Left cardiac atrium (tissue), 4 donors: ENCODE measurements at regions not wholly inside any gene's neighbourhood (a gene's known extent, or its start where the extent isn't known, plus 50 kb on each side); places are given as distances from the start of the nearest gene placed in this dataset.
"Not testable (repeated sequence)": the region's sequence is repeated elsewhere in the genome, so short reads cannot be mapped to it uniquely, and the experiment has no call there.

Experiments
- ATAC-seq, 2 donors: fragments of 200-7000 bp; cut with Tn5 transposase; one replicate each; pipeline ENCODE4 v1.9.1; 2020; ENCODE audit warnings: mild to moderate bottlenecking in 2 of 2, moderate library complexity in 2 of 2
- DNase-seq: peaks from one replicate; pipeline ENCODE4 v3.0.0-alpha.2; 2020
- intact Hi-C, 2 donors: fragments of 100-400 bp; cut with DNase I; formaldehyde crosslinking; loops; one replicate each; pipeline versions ENCODE4 v1.14.1 to v1.15.1; 2022 to 2023
- donor health status: DM: no; HTN: yes; CAD: no.
- donor health status: DM: no; HTN: yes; CAD: no; lungs with severe emphysema.
- donor health status: DM: yes; HTN: yes; CAD: no.
- donor health status: Dilated cardiomyopathy.

DNA sequence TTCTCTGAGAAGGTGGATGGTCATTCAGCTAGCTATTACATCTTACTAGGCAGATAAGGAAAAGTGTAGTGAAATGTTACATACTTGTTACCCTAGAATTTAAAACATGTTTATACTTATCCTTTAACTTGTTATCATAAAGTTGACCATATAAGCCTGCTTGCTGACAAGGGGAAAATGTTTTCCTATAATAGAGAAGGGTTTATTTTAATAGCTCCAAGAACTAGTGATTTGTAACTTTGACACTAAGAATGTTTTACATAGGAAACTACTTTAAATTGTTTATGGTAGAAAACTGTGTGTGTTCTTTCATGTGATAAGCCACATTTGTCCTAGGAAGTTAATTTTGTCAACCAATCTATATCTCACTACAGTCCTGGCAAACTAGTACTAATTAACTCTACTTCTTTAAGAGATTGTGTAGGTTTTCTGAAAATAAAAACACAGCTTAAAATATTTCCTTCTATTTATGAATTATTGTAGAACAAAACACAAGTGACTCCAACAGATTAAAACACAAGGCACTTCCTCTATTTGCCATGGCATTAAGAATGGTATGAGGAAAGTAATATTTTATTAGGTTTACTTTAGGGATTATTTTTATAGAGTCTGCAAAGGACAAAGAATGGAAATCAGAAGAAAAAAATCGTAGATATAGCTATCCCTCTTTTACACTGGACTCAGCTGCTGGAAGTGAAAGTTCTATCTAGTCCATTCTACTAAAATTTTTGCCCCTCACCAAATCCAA is 233.3 kb upstream of the NBEA start:
- ATAC-seq: no peak
- intact Hi-C loops: no loop called here
- DNase-seq: no peak

DNA sequence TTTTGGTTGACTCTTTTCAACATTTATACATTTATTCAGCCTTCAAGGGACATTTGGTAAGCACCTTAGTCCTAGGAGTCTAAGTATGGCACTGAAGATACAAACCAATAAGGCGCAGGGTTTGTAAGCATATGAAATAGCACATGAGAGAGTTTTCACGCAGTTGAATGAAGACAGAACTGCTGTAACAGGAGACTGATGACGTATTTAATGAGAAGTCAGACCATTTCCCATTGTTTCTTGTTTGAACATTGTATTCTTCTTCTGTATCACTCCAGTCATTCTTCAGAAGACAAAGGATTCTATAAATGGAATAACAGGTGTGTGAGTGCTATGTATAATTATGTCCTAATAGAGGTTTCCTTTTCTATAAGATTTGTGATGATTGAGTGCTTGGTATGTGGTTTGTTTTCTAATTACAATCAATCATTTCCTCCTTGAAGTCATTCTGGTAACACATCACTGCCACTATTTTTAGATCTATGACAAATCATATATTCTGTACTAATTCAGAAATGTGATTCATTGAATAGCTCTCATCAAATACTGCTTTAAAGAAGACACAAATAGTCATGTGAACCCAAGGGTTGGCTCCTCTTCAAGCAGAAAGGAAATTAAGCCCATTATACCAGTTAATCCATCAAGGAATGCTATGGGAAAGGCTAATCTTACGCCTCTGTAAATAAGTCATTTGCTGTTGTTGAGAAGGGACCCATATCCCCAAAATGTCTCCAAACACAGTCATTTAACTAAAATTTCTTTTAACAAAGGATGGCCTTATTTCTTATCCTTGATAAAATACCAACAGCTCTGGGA is 222.8 kb upstream of the NBEA start:
- ATAC-seq (no peak), DNase-seq (no peak)
- intact Hi-C loops: no loop called here

DNA sequence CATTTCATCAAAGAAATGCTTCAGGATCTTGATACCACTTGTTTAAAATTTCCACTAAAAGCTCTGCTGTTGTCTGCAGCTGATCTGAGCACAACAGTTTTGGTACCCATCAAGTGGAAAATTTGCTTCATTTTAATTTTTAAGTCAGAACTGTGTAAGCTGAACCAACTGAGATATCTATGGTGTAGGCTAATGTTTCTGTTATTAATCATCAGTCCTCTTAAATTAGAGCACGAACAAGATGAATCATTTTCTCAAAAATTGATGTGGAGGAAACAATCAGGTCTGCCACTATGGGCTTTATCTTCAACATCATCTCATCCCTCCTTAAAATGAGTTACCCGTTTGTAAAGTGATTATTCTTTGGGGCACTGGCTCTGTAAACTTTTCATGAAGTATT is 221.5 kb upstream of the NBEA start:
- intact Hi-C loops: no loop called here
- no peak for ATAC-seq
- DNase-seq: no peak

- intact Hi-C loops: no loop called here
Measured at GRCh38 chr13:34721631-34722595, 220.2 kb upstream of the NBEA start.

DNA sequence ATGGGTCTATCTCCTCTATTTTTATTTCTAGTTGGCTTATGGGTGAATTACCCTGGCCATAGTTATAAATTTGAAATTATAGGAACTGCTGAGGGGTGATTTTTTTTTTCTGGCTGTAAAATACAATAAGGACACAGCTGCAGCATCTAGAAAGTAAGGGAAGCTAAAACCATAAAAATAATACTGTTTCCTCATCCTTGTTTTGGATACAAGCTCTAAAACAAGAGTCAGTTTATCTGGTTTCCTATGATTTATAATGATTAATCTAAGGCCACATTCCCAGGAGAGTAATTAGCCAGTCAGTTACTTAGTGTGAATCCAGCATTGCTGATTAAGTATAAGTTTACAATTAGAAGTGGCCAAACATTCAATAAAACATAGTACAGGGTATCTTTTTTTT is 219.1 kb upstream of the NBEA start:
- intact Hi-C loops: no loop called here
- no peak for DNase-seq
- no peak for ATAC-seq

More at GRCh38 chr13:34721631-34722595, 220.2 kb upstream of the NBEA start:
- no peak for DNase-seq
- ATAC-seq: no peak

DNA sequence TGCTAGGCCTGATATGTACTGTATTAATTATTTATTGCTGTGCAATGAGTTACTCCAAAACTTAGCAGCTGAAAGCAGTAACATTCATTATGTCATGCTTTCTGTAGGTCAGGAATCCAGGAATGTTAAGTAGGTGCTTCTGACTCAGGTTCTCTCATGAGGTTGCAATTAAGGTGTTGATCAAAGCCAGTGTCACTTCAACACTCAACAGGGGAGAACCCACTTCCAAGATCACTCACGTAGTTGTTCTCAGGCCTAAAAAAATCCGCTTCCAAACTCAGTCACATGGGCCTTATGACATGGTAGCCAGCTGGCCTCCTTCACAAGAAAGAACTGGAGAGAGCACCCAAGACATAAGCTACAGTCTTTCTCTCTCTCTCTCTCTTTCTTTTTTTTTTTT is 211.1 kb upstream of the NBEA start:
- peak in 1 of 2 donors; percentile 60 for ATAC-seq
- intact Hi-C loops: no loop called here
- no peak for DNase-seq

- ATAC-seq: no peak
- DNase-seq: no peak
- intact Hi-C loops: no loop called here
Measured at GRCh38 chr13:34731486-34731885, 210.6 kb upstream of the NBEA start.

DNA sequence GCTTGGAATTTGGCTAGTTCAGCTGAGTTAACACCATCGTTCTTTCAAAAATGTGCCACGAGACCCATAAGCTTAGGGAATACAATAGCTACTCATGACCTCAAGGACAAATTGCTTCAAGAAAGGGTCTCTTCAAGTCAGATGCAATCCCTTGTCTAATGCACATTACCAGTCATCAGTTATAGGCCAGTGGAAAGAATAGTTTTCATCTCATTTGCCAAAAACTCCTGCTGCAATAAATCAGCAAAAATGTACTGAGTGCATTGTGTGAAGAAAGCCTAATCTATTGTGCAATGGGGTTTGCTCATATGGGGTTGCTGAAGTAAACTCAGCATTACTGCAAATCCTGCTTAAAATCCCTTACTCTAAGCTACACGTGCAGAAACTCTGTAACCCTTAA is 208.3 kb upstream of the NBEA start:
- intact Hi-C loops: no loop called here
- DNase-seq (no peak), ATAC-seq (peak; percentile 78 to 79)

DNA sequence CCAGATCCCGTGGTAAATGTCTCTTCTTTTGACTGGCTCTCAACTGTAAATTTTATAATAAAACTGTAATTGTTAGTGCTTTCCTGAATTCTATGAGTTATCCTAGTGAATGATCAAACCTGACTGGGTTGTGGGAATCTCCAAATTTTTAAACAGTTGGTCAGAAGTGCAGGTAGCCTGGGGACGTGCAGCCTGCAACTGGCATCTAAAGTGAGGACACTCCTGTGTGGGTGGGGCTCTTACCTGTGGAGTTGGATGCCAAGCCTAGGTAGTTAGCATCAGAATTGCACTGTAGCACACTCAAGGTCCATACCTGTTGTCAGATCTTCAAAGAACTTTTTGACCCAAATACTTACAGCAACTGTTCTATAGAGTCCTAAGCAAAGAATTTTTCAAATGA is 207.1 kb upstream of the NBEA start:
- DNase-seq (no peak), ATAC-seq (no peak)
- intact Hi-C loops: no loop called here

DNA sequence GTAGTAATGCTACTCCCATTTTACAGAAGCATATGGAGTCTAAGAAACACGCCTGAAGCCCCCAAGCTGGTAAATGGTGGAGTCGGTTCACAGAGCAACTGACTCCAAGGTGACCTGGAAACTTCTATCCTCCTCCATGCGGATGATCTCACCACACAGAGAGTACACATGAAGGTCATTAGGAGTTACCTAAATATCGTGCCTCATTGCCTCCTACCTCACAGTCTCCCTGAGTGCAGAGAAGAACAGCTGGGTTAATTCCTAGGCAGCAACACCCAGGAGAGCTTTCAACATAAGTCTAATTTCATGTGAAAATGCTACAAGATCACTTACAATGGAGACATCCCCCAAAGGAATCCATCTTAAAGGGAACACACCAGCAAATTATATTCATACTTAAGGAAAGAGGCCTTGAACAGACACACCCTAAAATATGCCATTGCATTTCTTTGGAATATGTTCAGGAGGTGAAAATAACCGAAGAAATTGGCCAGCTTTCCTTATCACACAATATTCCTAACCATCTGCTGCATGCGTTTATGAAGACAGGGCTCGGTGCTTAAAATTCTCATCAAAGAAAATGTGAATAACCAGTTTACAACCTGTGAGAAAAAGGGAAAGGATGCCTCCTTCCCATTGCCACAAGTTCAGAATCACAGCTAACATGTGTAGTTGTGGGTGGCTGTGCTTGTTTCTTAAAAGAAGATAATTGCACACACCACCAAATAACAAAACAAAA is 203.6 kb upstream of the NBEA start:
- intact Hi-C loops: no loop called here
- ATAC-seq: peak in 1 of 2 donors; percentile 61

DNA sequence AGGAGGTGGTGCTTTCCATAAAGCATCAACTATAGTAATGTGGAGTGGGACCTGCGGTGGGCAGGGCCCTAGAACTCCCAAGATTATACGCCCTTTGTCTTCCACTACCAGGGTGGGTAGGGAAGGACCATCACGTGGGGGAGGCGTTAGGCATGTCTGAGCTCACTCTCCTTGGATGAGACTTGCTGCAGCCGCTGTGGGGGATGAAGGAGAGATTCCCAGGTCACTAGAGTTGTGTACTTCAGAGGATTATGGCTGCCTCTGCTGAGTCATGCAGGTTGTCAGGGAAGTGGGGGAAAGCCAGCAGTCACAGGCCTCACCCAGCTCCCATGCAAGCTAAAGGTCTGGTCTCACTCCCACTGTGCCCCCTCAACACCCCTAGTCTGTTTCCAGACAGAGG is 195.0 kb upstream of the NBEA start:
- intact Hi-C loops, DNase-seq: not testable (repeated sequence)
- ATAC-seq: peak in 1 of 2 donors; percentile 22

More for the DNA sequence above, 203.6 kb upstream of the NBEA start:
- DNase-seq: no peak

- no peak for DNase-seq
- peak in 1 of 2 donors; percentile 10 for ATAC-seq
- intact Hi-C loops: no loop called here
Measured at GRCh38 chr13:34747507-34747906, 194.6 kb upstream of the NBEA start.

- intact Hi-C loops: no loop called here
- peak; percentile 72 for DNase-seq
Measured at GRCh38 chr13:34748073-34748472, 194.0 kb upstream of the NBEA start.

GRCh38 chr13:34748596-34748995 is 193.5 kb upstream of the NBEA start:
- peak in 1 of 2 donors; percentile 21 for ATAC-seq
- intact Hi-C loops: no loop called here
- DNase-seq: no peak

More at GRCh38 chr13:34748073-34748472, 194.0 kb upstream of the NBEA start:
- ATAC-seq: peak; percentile 98

DNA sequence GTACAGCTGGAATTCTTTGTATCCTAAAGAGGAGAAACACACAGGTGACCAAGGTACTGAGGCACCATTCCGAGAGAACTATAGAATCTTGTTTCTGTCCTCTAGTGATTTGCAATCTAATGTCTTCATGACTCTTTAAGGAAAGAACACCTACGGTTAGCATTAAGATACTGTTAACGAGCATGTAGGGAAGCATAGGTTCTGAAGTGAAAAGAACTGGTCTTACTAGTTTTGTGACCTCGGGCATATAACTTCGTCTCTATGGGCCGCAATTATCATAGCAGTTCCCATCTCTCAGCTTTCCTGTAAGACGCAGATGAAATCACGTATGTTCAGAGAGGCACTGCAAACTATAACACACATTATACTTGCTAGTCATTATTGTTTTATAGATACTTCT is 193.0 kb upstream of the NBEA start:
- ATAC-seq: no peak
- DNase-seq: no peak
- intact Hi-C loops: no loop called here

DNA sequence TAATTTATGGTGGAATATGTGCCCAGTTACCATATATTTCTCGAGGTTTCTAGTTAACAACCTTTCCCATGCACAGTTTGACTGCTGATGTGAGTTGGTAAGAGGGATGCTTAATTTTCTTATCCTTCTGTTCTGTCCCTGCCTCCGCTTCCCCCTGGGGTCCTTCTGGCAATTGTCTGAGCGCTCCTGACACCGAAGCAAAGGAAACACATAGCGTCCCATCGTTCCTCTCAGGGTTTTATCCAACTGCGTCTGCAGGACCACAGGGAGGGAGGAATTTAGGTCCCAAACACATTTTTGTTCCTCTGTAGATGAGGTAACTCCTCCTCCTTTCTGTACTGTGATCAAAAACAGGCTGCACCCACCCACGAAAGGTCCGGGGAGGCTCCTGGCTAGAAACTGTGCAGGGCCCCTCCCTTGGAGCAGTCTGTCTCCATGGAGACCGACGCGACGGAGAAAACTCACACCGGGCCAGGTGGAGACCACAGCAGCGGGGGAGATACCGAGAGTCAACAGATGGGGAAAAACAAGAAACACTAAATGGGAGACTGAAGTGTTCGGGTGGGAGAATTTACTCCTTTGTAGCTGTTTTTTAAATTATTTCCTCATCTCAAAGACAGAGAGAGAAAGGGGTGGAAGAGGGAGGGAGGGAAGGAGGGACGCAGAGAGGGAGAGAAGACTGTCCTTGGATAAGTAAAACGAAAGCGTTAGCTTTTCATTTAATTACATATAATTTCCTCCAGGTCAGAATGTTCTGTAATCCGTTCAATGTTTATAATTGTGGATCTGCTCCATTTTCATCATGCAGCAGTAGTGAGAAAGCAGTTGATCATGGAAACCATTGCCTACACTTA is 191.8 kb upstream of the NBEA start:
- intact Hi-C loops: no loop called here
- peak in 1 of 2 donors; percentile 66 for ATAC-seq
- DNase-seq: no peak

GRCh38 chr13:34751044-34751443 is 191.0 kb upstream of the NBEA start:
- no peak for DNase-seq
- intact Hi-C loops: no loop called here
- no peak for ATAC-seq

- no peak for DNase-seq
- no peak for ATAC-seq
- intact Hi-C loops: no loop called here
Measured at GRCh38 chr13:34751492-34751891, 190.6 kb upstream of the NBEA start.
